ENCODE measurements at regions not wholly inside any gene's neighbourhood (a gene's known extent, or its start where the extent isn't known, plus 50 kb on each side); places are given as distances from the start of the nearest gene placed in this dataset.

- TF ChIP-seq POLR2AphosphoS5 (IDR thresholded peaks at IDR 0.05; ENCODE audit: low read depth, low read length) (no peak), POLR2A (IDR thresholded peaks at IDR 0.05; ENCODE audit: low read depth, low read length) (no peak)
These were observed 79.1 kb downstream of the KLF4 start for GRCh38 chr9:107410420-107410819.

Measured in GM12892 (cell line).